Common myeloid progenitor, CD34-positive (primary cell): ENCODE measurements at regions not wholly inside any gene's neighbourhood (a gene's known extent, or its start where the extent isn't known, plus 50 kb on each side); places are given as distances from the start of the nearest gene placed in this dataset.

ENCODE experiments used
- CTCF ChIA-PET: fragments of 350-600 bp; sonication (Branson Sonifier 250); formaldehyde crosslinking; loops from one replicate; lab custom pipeline; 2021; ENCODE audit warnings: antibody characterized with exemption; lab: Charles Lee
- POLR2A ChIA-PET: fragments of 350-600 bp; sonication (Branson Sonifier 250); formaldehyde crosslinking; loops from one replicate; lab custom pipeline; 2021; ENCODE audit warnings: antibody characterized with exemption; lab: Charles Lee
- DNase-seq, 3 donors: peaks; one replicate each; pipeline versions ENCODE4 v3.0.0 to v3.0.0-alpha.2; 2013
- H3K27ac ChIP-seq, 2 experiments: 1 replicate in 1 of 2; 2 replicates in 1 of 2; pipeline ENCODE4 v1.7.0; 2013; ENCODE audit warnings: inconsistent platforms in 2 of 2, low read length in 2 of 2, mild to moderate bottlenecking in 2 of 2, low read depth in 1 of 2, moderate library complexity in 1 of 2; ENCODE audit not compliant: severe bottlenecking in 2 of 2, insufficient read depth in 1 of 2, poor library complexity in 1 of 2
- H3K27me3 ChIP-seq, 5 experiments: replicated peaks in 2 of 5; 1 replicate in 3 of 5; 2 replicates in 2 of 5; pipeline versions ENCODE4 v1.6.1 to v1.7.0; 2013; ENCODE audit warnings: low read length in 4 of 5, mild to moderate bottlenecking in 2 of 5, moderate library complexity in 2 of 5, inconsistent platforms in 1 of 5; ENCODE audit not compliant: insufficient read depth in 5 of 5, control insufficient read depth in 4 of 5
- H3K36me3 ChIP-seq, 4 experiments: 1 replicate in 2 of 4; 2 replicates in 2 of 4; pipeline versions ENCODE4 v1.6.1 to v1.7.0; 2013; ENCODE audit warnings: low read length in 3 of 4, control low read depth in 1 of 4, mild to moderate bottlenecking in 1 of 4; ENCODE audit not compliant: control insufficient read depth in 4 of 4, insufficient read depth in 4 of 4
- H3K4me1 ChIP-seq, 4 experiments: 1 replicate in 3 of 4; 2 replicates in 1 of 4; pipeline versions ENCODE4 v1.6.1 to v1.7.1; 2013; ENCODE audit warnings: low read length in 3 of 4, mild to moderate bottlenecking in 3 of 4, control low read depth in 1 of 4, inconsistent platforms in 1 of 4, moderate library complexity in 1 of 4; ENCODE audit not compliant: control insufficient read depth in 4 of 4, insufficient read depth in 4 of 4; ENCODE audit errors: control extremely low read depth in 1 of 4
- H3K4me3 ChIP-seq, 7 experiments: 1 replicate in 4 of 7; 2 replicates in 3 of 7; pipeline versions ENCODE4 v1.5.1 to v1.7.0; 2013; ENCODE audit warnings: mild to moderate bottlenecking in 7 of 7, low read length in 6 of 7, moderate library complexity in 6 of 7, inconsistent platforms in 2 of 7, low read depth in 2 of 7, control low read depth in 1 of 7; ENCODE audit not compliant: insufficient read depth in 4 of 7, control insufficient read depth in 1 of 7; ENCODE audit errors: extremely low read depth in 1 of 7
- H3K9me3 ChIP-seq, 5 experiments: 1 replicate in 4 of 5; 2 replicates in 1 of 5; pipeline versions ENCODE4 v1.6.1 to v1.7.1; 2013; ENCODE audit warnings: low read length in 4 of 5, mild to moderate bottlenecking in 2 of 5, inconsistent platforms in 1 of 5, low read depth in 1 of 5, moderate library complexity in 1 of 5; ENCODE audit not compliant: control insufficient read depth in 4 of 5, insufficient read depth in 2 of 5; ENCODE audit errors: control extremely low read depth in 1 of 5
- WGBS: methylation state at CpG from one replicate; pipeline ENCODE4 v1.1.5; 2013; ENCODE audit not compliant: insufficient coverage; 5-methylcytosine and 5-hydroxymethylcytosine counted together

DNA sequence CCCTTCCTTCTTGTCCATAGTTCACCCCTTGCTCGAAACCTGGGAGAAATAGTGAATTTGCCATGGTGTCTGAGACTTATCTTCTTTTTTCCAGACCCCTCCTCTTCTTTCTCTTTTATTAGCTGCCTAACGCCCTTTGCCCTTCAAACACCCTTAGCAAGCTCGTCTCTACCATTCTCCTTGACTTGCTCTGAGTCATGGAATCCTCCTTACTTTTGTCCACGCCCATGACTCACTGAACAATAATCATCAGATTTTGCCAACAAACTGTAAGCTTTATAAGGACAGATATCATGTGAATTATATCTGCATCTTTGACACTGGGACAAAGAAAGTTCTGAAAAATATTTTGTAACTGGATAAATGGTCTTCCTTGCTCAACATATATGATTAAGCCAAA lies 67.1 kb upstream of the CNTNAP5 start:
- ChIA-PET POLR2A (no interaction called here), CTCF (no interaction called here)
- Histone ChIP-seq H3K27me3 (no peaks in the 10 kb centered on the region), H3K4me1 (no peaks in the 10 kb centered on the region), H3K36me3 (no peaks in the 10 kb centered on the region), H3K27ac (no peak overlapping the region), H3K9me3 (peaks cover 0 to 10% (median 3%) of the 10 kb centered on the region in 5 experiments), H3K4me3 (no peak overlapping the region)
- 75% methylated on average over 4 of the region's 4 CpGs for WGBS
- no peak for DNase-seq

DNA sequence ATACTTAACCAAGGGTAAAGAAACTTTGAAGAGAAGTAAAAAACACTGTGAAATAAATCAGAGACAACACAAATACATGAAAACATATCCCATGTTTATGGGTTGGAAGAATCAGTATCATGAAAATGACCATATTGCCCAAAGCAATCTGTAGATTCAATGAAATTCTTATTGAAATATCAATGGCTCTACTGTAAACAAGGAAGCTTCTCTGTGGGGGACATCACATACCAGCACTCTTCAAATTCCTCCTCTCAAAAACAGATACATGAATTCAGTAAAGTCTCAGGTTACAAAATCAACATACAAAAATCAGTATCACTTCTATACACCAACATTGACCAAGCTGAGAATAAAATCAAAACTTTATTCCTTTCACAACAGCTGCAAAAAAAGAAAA lies 63.5 kb upstream of the CNTNAP5 start:
- Histone ChIP-seq H3K27ac (no peak overlapping the region), H3K36me3 (no peaks in the 10 kb centered on the region), H3K9me3 (peaks cover 0 to 10% (median 3%) of the 10 kb centered on the region in 5 experiments), H3K27me3 (no peaks in the 10 kb centered on the region), H3K4me1 (no peaks in the 10 kb centered on the region), H3K4me3 (no peak overlapping the region)
- POLR2A ChIA-PET: no interaction called here
- CTCF ChIA-PET: interaction anchor here (1.4 kb wide), 1 partner anchor 12 kb away, joined by 6 read pairs; no protein-coding TSS in a partner anchor
- DNase-seq: no peak

DNA sequence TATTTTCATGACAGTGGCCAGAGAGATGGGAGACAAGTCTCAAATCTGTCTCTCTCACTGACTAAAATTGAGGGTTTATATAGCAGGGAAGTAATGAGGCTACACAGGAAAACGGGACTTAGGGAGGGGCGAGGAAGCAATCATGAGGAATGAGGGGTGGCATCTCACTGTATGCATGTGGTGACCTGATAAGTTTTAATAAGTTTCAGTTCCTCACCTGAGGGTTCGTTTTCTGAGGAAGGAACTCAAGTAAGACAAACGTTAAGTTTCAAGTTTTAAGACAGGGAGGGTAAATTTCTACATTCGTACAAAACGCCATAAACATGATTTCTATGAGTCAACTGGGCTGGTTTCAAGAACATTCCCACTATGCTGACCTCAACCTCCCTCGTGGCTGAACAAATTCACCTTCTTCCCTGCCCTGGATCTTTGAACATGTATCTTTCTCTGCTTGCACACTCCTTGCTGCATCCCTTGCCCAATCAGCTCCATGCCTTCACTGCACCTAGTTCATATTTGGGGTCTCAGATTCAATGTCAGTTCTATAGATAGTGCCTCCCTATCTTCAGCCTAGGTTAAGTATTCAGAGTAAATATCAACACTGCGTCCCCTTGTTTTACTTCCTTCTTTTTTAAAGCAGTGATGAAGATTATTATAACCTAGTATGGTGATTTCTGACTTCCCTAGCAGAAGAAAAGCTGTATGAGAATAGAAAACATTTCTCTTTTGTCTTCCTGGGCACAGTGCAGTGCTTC lies 53.3 kb upstream of the CNTNAP5 start:
- WGBS: 82% methylated on average over 5 of the region's 8 CpGs
- Histone ChIP-seq H3K4me1 (no peaks in the 10 kb centered on the region), H3K9me3 (peaks cover 0 to 1% (median 0%) of the 10 kb centered on the region in 5 experiments), H3K36me3 (no peaks in the 10 kb centered on the region), H3K4me3 (no peak overlapping the region), H3K27ac (no peak overlapping the region), H3K27me3 (no peaks in the 10 kb centered on the region)
- DNase-seq: peak in 1 of 3 donors; percentile 6
- CTCF ChIA-PET: no interaction called here
- POLR2A ChIA-PET: no interaction called here
